ENCODE measurements at regions not wholly inside any gene's neighbourhood (a gene's known extent, or its start where the extent isn't known, plus 50 kb on each side); places are given as distances from the start of the nearest gene placed in this dataset.

- no peak for TF ChIP-seq POLR2AphosphoS5 (IDR thresholded peaks at IDR 0.05)
- Histone ChIP-seq H3K27me3 (no peaks in the 10 kb centered on the region), H3K36me3 (no peaks in the 10 kb centered on the region), H3K4me1 (no peaks in the 10 kb centered on the region), H3K4me3 (no peak overlapping the region), H3K9me3 (no peaks in the 10 kb centered on the region), H3K27ac (no peak overlapping the region)
- intact Hi-C loops (cut with DNase I; ENCODE audit: low total_unique reads), result no loop called here
- no peak for DNase-seq (ENCODE audit: low spot score in 2 of 2)
Observed at GRCh38 chr2:217622205-217623060, 380.4 kb downstream of the TNS1 start.

DNA sequence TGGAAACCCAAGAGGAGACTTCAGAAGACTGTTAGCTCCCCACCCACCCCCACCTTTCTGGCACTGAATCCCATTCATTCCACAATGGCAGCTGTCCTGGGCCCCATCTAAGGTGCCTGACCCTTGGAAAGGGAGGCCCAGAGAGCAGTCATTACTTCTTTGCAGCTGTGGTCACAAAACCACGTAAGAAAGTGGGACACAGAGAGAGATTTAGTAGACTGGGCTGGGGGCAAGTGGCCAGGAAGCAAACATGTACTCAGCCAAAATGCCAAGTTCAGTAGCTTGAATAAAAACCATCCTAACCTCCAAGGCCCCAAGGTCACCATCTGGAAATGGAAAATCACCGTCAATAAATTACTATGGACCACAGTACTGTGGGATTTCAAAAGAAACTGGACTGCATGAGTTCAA, 381.4 kb downstream of the TNS1 start:
- no peaks in the 10 kb centered on the region for H3K4me1 ChIP-seq
- TF ChIP-seq CTCF (IDR thresholded peaks at IDR 0.05) (no peak), POLR2AphosphoS5 (IDR thresholded peaks at IDR 0.05) (no peak), POLR2A (IDR thresholded peaks at IDR 0.05) (no peak)
- intact Hi-C loops (cut with DNase I; ENCODE audit: low total_unique reads), result no loop called here
- no peaks in the 10 kb centered on the region for H3K36me3 ChIP-seq
- no peak overlapping the region for H3K4me3 ChIP-seq
- no peak for DNase-seq (ENCODE audit: low spot score in 2 of 2)
- H3K9me3 ChIP-seq, result no peaks in the 10 kb centered on the region
- H3K27ac ChIP-seq, result no peak overlapping the region
- no peaks in the 10 kb centered on the region for H3K27me3 ChIP-seq

GRCh38 chr2:217618744-217619143, 384.1 kb downstream of the TNS1 start:
- Histone ChIP-seq H3K9me3 (no peaks in the 10 kb centered on the region), H3K27ac (no peak overlapping the region), H3K4me3 (no peak overlapping the region), H3K27me3 (no peaks in the 10 kb centered on the region), H3K4me1 (no peaks in the 10 kb centered on the region), H3K36me3 (no peaks in the 10 kb centered on the region)
- intact Hi-C loops (cut with DNase I; ENCODE audit: low total_unique reads), result no loop called here
- no peak for DNase-seq (ENCODE audit: low spot score in 2 of 2)
- no peak for TF ChIP-seq POLR2AphosphoS5 (IDR thresholded peaks at IDR 0.05)
- TF ChIP-seq CTCF (IDR thresholded peaks at IDR 0.05), result no peak
- TF ChIP-seq POLR2A (IDR thresholded peaks at IDR 0.05), result no peak

GRCh38 chr2:217617616-217618022, 385.2 kb downstream of the TNS1 start:
- H3K4me3 ChIP-seq, result no peak overlapping the region
- no peaks in the 10 kb centered on the region for H3K9me3 ChIP-seq
- no peaks in the 10 kb centered on the region for H3K27me3 ChIP-seq
- no peaks in the 10 kb centered on the region for H3K4me1 ChIP-seq
- H3K36me3 ChIP-seq, result no peaks in the 10 kb centered on the region
- intact Hi-C loops (cut with DNase I; ENCODE audit: low total_unique reads), result no loop called here
- no peak for DNase-seq (ENCODE audit: low spot score in 2 of 2)
- H3K27ac ChIP-seq, result no peak overlapping the region
- no peak for TF ChIP-seq CTCF (IDR thresholded peaks at IDR 0.05)
- TF ChIP-seq POLR2AphosphoS5 (IDR thresholded peaks at IDR 0.05), result no peak
- TF ChIP-seq POLR2A (IDR thresholded peaks at IDR 0.05), result no peak

- H3K36me3 ChIP-seq, result no peaks in the 10 kb centered on the region
- intact Hi-C loops (cut with DNase I; ENCODE audit: low total_unique reads), result no loop called here
- no peaks in the 10 kb centered on the region for H3K27me3 ChIP-seq
- H3K9me3 ChIP-seq, result no peaks in the 10 kb centered on the region
- TF ChIP-seq POLR2AphosphoS5 (IDR thresholded peaks at IDR 0.05), result no peak
- TF ChIP-seq CTCF (IDR thresholded peaks at IDR 0.05), result no peak
- no peak for TF ChIP-seq POLR2A (IDR thresholded peaks at IDR 0.05)
- H3K4me3 ChIP-seq, result no peak overlapping the region
- H3K27ac ChIP-seq, result no peak overlapping the region
- no peaks in the 10 kb centered on the region for H3K4me1 ChIP-seq
- no peak for DNase-seq (ENCODE audit: low spot score in 2 of 2)
Observed at GRCh38 chr2:217616936-217617335, 385.9 kb downstream of the TNS1 start.
